Mesenchymal stem cell (in vitro differentiated cells and primary cell): ENCODE measurements at regions not wholly inside any gene's neighbourhood (a gene's known extent, or its start where the extent isn't known, plus 50 kb on each side); places are given as distances from the start of the nearest gene placed in this dataset.
"Not testable (repeated sequence)": the region's sequence is repeated elsewhere in the genome, so short reads cannot be mapped to it uniquely, and the experiment has no call there.

ENCODE experiments used
- DNase-seq: peaks from one replicate; pipeline ENCODE4 v3.0.0-alpha.2; 2013
- H2AFZ ChIP-seq: one replicate; pipeline ENCODE4 v1.6.1; 2013; ENCODE audit warnings: low read depth, mild to moderate bottlenecking, control low read depth, inconsistent platforms, low read length, moderate library complexity
- H2AK5ac ChIP-seq: 2 replicates; pipeline ENCODE4 v1.6.1; 2013; ENCODE audit warnings: low read length, moderate library complexity, mild to moderate bottlenecking, inconsistent platforms; ENCODE audit not compliant: severe bottlenecking
- H2BK120ac ChIP-seq: one replicate; pipeline ENCODE4 v1.6.1; 2013; ENCODE audit warnings: low read depth, mild to moderate bottlenecking, inconsistent platforms, low read length, moderate library complexity
- H2BK12ac ChIP-seq, 2 experiments: one replicate each; pipeline ENCODE4 v1.6.1; 2013; ENCODE audit warnings: inconsistent platforms in 2 of 2, low read length in 2 of 2, mild to moderate bottlenecking in 2 of 2, moderate library complexity in 2 of 2, control low read depth in 1 of 2
- H2BK15ac ChIP-seq: one replicate; pipeline ENCODE4 v1.6.1; 2013; ENCODE audit warnings: mild to moderate bottlenecking, low read depth, inconsistent platforms; ENCODE audit not compliant: poor library complexity, severe bottlenecking
- H2BK5ac ChIP-seq: 2 replicates; pipeline ENCODE4 v1.6.1; 2013; ENCODE audit warnings: low read depth, mild to moderate bottlenecking, low read length, control low read depth, inconsistent platforms; ENCODE audit not compliant: poor library complexity, severe bottlenecking
- H3K14ac ChIP-seq, 2 experiments: one replicate each; pipeline ENCODE4 v1.6.1; 2013; ENCODE audit warnings: inconsistent platforms in 2 of 2, low read length in 2 of 2, control low read depth in 1 of 2, mild to moderate bottlenecking in 1 of 2, moderate library complexity in 1 of 2
- H3K18ac ChIP-seq, 2 experiments: one replicate each; pipeline ENCODE4 v1.6.1; 2013; ENCODE audit warnings: inconsistent platforms in 2 of 2, low read length in 2 of 2, control low read depth in 1 of 2, low read depth in 1 of 2, mild to moderate bottlenecking in 1 of 2
- H3K23ac ChIP-seq, 2 experiments: one replicate each; pipeline ENCODE4 v1.6.1; 2013; ENCODE audit warnings: inconsistent platforms in 2 of 2, low read length in 2 of 2, mild to moderate bottlenecking in 2 of 2, moderate library complexity in 2 of 2, control low read depth in 1 of 2
- H3K27ac ChIP-seq: 2 replicates; pipeline ENCODE4 v1.5.1; 2013; ENCODE audit warnings: mild to moderate bottlenecking, moderate library complexity, low read length, control low read depth, inconsistent platforms; ENCODE audit not compliant: poor library complexity, severe bottlenecking
- H3K27me3 ChIP-seq, 2 experiments: 2 replicates each; pipeline versions ENCODE4 v1.6.1 to v1.7.0; 2013; ENCODE audit warnings: low read length in 2 of 2, mild to moderate bottlenecking in 2 of 2, moderate library complexity in 2 of 2, control low read depth in 1 of 2, inconsistent platforms in 1 of 2; ENCODE audit not compliant: control insufficient read depth in 1 of 2, insufficient read depth in 1 of 2
- H3K36me3 ChIP-seq, 2 experiments: 2 replicates each; pipeline versions ENCODE4 v1.6.1 to v1.7.0; 2013; ENCODE audit warnings: low read length in 2 of 2, control low read depth in 1 of 2, inconsistent platforms in 1 of 2, low read depth in 1 of 2, mild to moderate bottlenecking in 1 of 2; ENCODE audit not compliant: insufficient read depth in 2 of 2, control insufficient read depth in 1 of 2
- H3K4ac ChIP-seq, 2 experiments: one replicate each; pipeline ENCODE4 v1.6.1; 2013; ENCODE audit warnings: inconsistent platforms in 2 of 2, low read length in 2 of 2, mild to moderate bottlenecking in 2 of 2, moderate library complexity in 2 of 2, control low read depth in 1 of 2, low read depth in 1 of 2
- H3K4me1 ChIP-seq: 2 replicates; pipeline ENCODE4 v1.6.1; 2013; ENCODE audit warnings: low read depth, low read length, control low read depth; ENCODE audit not compliant: control insufficient read depth, insufficient read depth
- H3K4me2 ChIP-seq: 2 replicates; pipeline ENCODE4 v1.6.1; 2013; ENCODE audit warnings: low read length, mild to moderate bottlenecking, inconsistent platforms; ENCODE audit not compliant: poor library complexity, severe bottlenecking
- H3K4me3 ChIP-seq, 2 experiments: 2 replicates each; pipeline versions ENCODE4 v1.5.1 to v1.7.0; 2013; ENCODE audit warnings: low read length in 2 of 2, mild to moderate bottlenecking in 2 of 2, control low read depth in 1 of 2, low read depth in 1 of 2; ENCODE audit not compliant: insufficient read depth in 1 of 2
- H3K79me1 ChIP-seq: replicated peaks from 2 replicates; pipeline ENCODE4 v1.6.1; 2013; ENCODE audit warnings: mild to moderate bottlenecking, control low read depth, low read length, inconsistent platforms; ENCODE audit not compliant: poor library complexity, severe bottlenecking
- H3K9ac ChIP-seq: 2 replicates; pipeline ENCODE4 v1.7.0; 2013; ENCODE audit warnings: mild to moderate bottlenecking, low read length, moderate library complexity
- H3K9me3 ChIP-seq: 2 replicates; pipeline ENCODE4 v1.7.0; 2013; ENCODE audit warnings: mild to moderate bottlenecking, low read length; ENCODE audit not compliant: control insufficient read depth
- H4K8ac ChIP-seq: one replicate; pipeline ENCODE4 v1.6.1; 2013; ENCODE audit warnings: inconsistent platforms, mild to moderate bottlenecking, low read length, moderate library complexity
- H4K91ac ChIP-seq: one replicate; pipeline ENCODE4 v1.6.1; 2013; ENCODE audit warnings: mild to moderate bottlenecking, low read length, inconsistent platforms
- WGBS: methylation state at CpG from one replicate; pipeline ENCODE4 v1.1.7; 2013; ENCODE audit warnings: mixed read lengths; 5-methylcytosine and 5-hydroxymethylcytosine counted together

DNA sequence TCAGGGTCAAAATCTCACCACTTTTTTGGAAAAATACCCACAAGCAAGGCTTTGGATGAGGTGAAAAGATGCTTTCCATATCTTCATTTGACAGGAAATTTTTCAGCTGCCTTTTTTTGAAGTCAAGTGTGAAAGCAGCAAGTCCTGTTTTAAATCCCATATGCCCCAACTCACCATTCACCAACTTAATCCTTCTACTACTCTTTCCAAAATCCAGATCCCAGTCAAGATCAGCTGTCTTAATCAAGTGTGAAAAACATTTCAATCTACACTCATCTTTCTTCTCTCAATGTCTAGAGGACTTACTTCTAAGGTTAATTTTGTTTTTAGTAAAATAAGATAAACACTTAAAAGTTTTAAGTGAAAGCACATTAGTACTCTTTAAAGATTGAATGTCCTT is 128.4 kb upstream of the CEP126 start:
- Histone ChIP-seq H3K9ac (no peak overlapping the region), H4K91ac (no peak overlapping the region), H2BK12ac (no peak overlapping the region), H2AK5ac (no peak overlapping the region), H3K79me1 (no peaks in the 10 kb centered on the region), H3K4me3 (no peak overlapping the region), H2BK120ac (no peak overlapping the region), H3K27ac (no peak overlapping the region), H3K9me3 (no peaks in the 10 kb centered on the region), H3K4ac (no peak overlapping the region), H3K14ac (no peak overlapping the region), H4K8ac (no peak overlapping the region), H2BK15ac (no peak overlapping the region), H2AFZ (no peak overlapping the region), H3K23ac (no peak overlapping the region), H3K18ac (no peak overlapping the region), H2BK5ac (no peak overlapping the region), H3K36me3 (no peaks in the 10 kb centered on the region), H3K27me3 (no peaks in the 10 kb centered on the region), H3K4me1 (no peaks in the 10 kb centered on the region), H3K4me2 (no peak overlapping the region)
- no peak for DNase-seq

DNA sequence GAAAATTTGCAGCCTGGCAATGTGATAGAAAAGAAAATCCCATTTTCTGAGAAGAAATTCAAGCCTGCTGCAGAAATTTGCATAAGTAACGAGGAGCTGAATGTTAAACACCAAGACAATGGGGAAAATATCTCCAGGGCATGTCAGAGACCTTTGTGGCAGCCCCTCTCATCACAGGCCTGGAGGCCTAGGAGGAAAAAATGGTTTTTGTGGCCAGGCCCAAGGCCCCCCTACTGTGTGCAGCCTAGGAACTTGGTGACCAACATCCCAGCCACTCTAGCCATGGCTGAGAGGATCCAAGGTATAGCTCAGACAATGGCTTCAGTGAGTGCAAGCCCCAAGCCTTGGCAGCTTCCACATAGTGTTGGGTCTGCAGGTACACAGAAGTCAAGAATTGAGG is 135.6 kb upstream of the CEP126 start:
- H3K4me1 ChIP-seq, H3K27ac ChIP-seq, H2BK12ac ChIP-seq, H4K8ac ChIP-seq, H3K4me2 ChIP-seq, H3K9me3 ChIP-seq, H2BK120ac ChIP-seq, H3K79me1 ChIP-seq, H2AFZ ChIP-seq, H3K4ac ChIP-seq, H2BK15ac ChIP-seq, H3K23ac ChIP-seq, H3K36me3 ChIP-seq, H4K91ac ChIP-seq, H2BK5ac ChIP-seq, H3K9ac ChIP-seq, DNase-seq, H3K18ac ChIP-seq, H3K27me3 ChIP-seq, H2AK5ac ChIP-seq, H3K14ac ChIP-seq, H3K4me3 ChIP-seq: not testable (repeated sequence)
- 26% methylated on average over 1 of the region's 1 CpG for whole genome bisulfite sequencing

DNA sequence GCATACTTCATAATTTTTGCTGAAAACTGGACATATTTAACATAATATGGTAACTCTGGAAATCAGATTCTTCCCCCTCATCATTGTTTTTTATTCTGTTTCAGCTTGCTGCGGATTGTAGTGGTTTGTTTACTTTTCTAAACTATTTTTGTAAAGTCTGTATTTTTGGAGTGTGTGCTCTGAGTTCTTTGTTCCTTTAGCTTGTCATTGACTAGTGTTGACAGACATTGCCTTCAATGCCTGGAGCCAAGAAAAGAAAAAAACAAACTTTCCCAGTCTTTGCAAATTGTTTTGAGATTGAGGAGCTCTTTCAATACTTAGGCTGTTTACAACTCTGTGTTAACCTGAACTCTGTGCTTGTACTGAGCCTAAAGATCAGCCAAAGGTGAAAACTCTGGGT is 137.3 kb upstream of the CEP126 start:
- no peak overlapping the region for H3K4me2 ChIP-seq
- no peaks in the 10 kb centered on the region for H3K27me3 ChIP-seq
- no peak overlapping the region for H3K18ac ChIP-seq
- H2AK5ac ChIP-seq: no peak overlapping the region
- no peak for DNase-seq
- no peak overlapping the region for H2BK120ac ChIP-seq
- H3K4me1 ChIP-seq: no peaks in the 10 kb centered on the region
- H3K23ac ChIP-seq: no peak overlapping the region
- no peak overlapping the region for H2BK15ac ChIP-seq
- WGBS: no CpG with 5 or more reads among the region's 1 CpG
- H3K9ac ChIP-seq: no peak overlapping the region
- no peaks in the 10 kb centered on the region for H3K79me1 ChIP-seq
- H3K14ac ChIP-seq: no peak overlapping the region
- H3K36me3 ChIP-seq: no peaks in the 10 kb centered on the region
- no peak overlapping the region for H2BK5ac ChIP-seq
- no peak overlapping the region for H4K8ac ChIP-seq
- H2AFZ ChIP-seq: no peak overlapping the region
- H3K9me3 ChIP-seq: peaks cover 6% of the 10 kb centered on the region
- no peak overlapping the region for H2BK12ac ChIP-seq
- no peak overlapping the region for H3K4ac ChIP-seq
- no peak overlapping the region for H4K91ac ChIP-seq
- no peak overlapping the region for H3K27ac ChIP-seq
- H3K4me3 ChIP-seq: no peak overlapping the region

DNA sequence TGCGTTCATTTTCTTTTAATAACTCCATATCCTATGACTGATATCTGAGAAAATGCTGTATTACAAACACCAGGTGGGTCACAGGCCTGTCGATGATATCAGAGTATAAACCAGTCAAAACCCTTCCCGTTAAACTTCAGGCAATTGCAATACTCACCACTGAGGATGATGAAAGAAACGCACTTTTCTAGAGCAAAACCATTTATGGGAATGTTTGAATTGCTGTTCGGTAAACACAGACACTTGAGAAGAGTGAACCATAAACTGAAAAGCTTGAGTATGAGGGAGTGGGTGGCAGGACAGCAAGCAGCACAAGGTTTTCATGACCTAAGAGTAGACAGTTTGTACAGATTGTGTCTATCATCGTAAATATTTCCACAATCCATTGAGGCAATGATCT is 139.8 kb upstream of the CEP126 start:
- DNase-seq: peak; percentile 11
- Histone ChIP-seq H4K91ac (no peak overlapping the region), H2BK5ac (no peak overlapping the region), H2AFZ (no peak overlapping the region), H3K27me3 (no peaks in the 10 kb centered on the region), H2BK12ac (no peak overlapping the region), H2AK5ac (no peak overlapping the region), H3K4me2 (no peak overlapping the region), H3K27ac (no peak overlapping the region), H2BK15ac (no peak overlapping the region), H3K36me3 (no peaks in the 10 kb centered on the region), H2BK120ac (no peak overlapping the region), H3K18ac (no peak overlapping the region), H4K8ac (no peak overlapping the region), H3K4me1 (no peaks in the 10 kb centered on the region), H3K14ac (no peak overlapping the region), H3K23ac (no peak overlapping the region), H3K9me3 (peaks cover 6% of the 10 kb centered on the region), H3K79me1 (no peaks in the 10 kb centered on the region), H3K4me3 (no peak overlapping the region), H3K4ac (no peak overlapping the region), H3K9ac (no peak overlapping the region)
- 48% methylated on average over 4 of the region's 6 CpGs for WGBS
